HG02885 (cell line): ENCODE measurements at regions not wholly inside any gene's neighbourhood (a gene's known extent, or its start where the extent isn't known, plus 50 kb on each side); places are given as distances from the start of the nearest gene placed in this dataset.
"Not testable (repeated sequence)": the region's sequence is repeated elsewhere in the genome, so short reads cannot be mapped to it uniquely, and the experiment has no call there.

Experiments
- ATAC-seq: cut with Tn5 transposase; IDR thresholded peaks from one replicate; pipeline ENCODE4 v1.9.1; 2021; ENCODE audit warnings: mild to moderate bottlenecking; ENCODE audit not compliant: unreplicated experiment, poor library complexity

DNA sequence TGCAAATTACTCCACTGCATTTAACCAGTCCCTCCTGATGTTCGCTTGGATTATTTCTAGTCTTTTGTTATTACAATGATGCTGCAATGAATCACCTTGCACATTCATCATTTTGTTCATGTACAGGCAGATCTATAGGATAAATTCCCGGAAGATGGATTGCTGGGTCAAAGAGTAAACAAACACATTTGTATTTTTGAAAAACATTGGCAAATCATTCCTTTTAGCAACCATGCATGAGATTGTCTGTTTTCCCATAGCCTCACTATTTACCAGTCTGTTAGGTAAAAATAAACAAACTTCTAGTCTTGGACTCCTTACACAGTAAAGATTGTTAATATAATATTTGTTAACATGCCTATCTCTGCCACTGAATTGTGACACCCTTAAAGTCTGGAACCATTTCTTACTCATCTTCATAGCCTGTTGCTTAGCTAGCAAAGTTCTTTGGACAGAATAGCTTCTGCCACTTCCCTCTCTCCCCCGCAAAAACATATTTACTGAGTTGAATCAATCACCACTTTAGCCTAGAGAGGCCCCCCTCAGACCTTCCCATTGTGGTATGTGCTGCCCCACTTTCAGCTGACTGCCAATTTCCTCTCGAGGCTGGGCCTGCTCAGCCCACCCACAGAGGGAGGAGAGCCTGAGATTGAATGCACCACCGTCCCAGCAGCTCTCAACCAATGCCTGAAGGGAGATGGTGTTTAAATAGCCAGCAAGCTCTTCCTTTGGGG, 108.4 kb upstream of the ATXN3L start:
- ATAC-seq = no peak

DNA sequence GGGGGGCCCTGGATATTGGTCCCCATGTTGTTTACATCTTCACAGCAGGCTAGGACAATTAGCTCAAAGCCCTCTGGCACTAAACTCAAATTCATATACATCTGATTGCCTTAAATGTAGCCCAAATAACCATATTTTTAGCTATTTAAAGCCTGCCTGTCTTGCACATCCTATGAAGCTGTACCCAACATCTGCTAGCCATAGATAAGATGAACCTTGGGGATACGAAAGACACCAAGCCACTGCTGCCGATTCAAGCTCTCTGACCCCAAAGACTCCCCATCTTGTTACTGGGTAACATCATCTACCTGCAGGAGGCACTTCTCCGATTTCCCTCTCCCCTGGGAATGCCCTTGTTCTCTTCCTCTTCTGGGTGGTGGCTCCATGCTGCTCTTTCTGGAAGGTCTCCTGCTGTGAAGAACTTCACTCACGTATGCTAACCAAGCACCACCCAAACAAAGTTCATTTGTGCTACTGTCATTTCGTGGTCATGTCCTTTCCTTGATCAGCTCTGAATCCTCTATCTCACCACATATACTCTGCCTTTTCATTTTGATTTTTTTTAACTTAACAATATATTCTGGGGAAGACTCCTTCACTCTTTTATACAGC, 107.7 kb upstream of the ATXN3L start:
- ATAC-seq = no peak

DNA sequence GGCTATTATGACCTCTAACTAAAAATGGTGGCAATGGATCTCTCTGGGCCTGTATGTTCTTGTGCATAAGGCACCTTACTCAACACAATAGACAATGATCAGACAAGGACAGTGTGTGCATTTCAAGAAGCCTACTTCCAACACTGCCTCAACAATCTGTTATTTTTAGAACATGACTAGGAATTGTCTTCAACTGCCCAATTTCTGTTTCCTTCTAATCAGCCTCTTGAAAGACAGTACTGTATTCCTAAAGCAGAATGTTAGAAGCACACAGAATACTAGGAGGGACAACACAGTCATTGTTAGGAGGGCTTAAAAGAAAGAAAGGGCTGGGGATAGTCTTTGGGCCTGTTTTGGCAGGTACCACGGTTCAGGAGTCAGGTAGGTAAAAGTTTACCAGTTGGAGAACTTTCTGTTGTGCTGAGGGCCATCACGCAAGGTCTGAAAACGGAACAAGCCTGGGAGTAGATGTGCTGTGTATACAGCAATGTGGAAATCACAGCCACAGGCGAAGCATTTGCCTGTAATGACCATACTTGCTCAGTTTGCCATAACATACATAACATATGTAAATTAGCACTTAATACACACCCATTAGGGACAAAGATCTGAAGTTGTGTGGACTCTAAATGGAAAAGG, 100.8 kb upstream of the ATXN3L start:
- no peak for ATAC-seq

DNA sequence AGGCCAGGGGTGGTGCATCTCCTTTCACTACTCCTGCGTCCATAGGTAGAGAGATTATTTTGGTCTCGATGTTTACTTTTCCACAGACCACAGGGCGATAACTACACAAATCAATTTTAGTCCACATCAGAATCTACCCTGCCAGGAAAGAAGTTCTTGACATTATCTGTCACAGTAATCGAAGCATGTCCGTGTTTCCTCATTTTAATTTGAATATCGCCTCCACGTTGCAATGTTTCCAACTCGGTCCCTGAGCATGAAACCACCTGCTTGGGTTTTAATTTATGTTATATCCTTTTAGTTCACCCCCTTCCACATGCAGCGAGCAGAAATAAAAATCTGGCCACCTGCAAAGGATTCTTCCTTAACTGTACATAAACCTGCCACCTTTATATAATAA, 100.1 kb upstream of the ATXN3L start:
- no peak for ATAC-seq

DNA sequence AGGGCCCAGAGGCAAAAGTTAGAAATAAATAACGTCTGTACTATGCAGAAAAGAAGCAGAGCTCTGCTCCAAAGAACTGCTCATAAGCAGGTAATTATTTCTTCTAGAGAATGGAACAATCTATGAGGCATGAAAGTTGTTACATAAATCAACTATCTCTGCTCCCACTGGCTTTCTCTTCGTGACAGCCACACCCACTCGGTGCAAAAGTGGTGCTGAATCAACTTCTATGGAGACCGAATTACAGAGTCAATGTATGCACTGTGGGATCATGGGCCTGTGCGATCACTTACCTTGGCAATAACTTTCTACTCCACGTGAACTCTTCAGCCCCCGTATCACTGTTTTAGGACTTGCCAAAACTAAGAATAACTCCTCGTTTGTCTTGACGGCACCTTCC, 99.4 kb upstream of the ATXN3L start:
- ATAC-seq = no peak

DNA sequence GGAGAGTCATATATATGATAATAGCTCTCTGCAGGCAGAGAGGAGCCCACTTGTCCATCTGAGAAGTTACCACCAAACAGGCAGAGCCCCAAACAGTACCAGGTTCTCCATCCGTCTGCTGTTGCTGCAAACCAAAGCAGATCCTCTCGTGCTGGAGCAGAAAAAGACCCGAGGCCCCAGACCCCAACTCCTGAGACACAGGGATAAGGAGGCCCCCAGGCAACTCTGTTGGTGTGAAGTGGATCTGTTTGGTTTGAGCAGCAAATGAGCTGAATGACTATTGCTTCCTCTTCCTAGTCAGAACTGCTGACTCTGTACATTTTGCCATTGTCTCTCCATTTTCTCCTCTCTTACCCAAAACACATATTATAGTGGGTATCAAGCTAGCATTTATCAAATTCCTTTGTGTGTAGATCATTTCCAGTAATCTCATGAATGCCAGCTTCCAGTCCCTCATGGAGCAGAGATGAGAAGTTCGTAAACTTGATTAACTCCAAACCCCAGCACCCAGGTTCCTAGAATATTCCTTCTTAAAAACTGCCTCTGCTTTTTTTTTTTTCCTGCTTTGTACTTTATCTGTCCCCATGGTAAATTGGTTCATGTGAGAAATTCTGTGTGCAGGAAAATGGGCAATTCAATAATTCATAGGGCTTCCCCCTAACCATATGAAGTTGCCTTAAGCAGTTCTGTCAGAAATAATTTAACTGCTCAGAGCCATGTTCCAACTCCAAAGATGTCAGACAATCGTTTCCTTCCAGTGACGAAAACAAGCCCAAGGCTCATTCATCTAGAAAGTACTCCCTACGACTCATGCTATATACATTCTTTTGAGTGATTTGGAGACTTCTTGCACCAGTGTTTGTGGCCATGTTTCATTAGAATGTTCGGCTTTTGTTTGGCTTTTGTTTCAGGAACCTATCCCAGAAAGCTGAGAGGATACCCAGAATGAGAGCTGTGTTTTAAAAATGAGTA, 98.6 kb upstream of the ATXN3L start:
- ATAC-seq = no peak

DNA sequence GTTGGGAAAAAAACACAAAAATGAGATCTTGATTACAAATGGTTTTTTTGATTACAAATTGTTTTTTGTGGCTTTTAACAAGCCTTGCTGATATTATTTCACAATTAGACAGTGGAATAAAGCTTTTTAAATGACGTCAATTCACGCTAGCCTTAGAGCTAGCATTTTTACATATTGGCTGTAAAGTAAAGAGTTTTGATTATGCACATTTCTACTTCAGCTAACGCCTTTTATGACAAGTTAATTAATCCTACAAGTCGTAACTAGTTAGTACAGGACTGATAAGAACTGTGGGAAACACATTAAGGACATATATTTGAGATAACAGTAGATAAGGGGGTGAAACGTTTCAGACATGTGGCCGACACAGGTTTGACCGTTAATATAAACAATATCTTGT, 95.7 kb upstream of the ATXN3L start:
- no peak for ATAC-seq

DNA sequence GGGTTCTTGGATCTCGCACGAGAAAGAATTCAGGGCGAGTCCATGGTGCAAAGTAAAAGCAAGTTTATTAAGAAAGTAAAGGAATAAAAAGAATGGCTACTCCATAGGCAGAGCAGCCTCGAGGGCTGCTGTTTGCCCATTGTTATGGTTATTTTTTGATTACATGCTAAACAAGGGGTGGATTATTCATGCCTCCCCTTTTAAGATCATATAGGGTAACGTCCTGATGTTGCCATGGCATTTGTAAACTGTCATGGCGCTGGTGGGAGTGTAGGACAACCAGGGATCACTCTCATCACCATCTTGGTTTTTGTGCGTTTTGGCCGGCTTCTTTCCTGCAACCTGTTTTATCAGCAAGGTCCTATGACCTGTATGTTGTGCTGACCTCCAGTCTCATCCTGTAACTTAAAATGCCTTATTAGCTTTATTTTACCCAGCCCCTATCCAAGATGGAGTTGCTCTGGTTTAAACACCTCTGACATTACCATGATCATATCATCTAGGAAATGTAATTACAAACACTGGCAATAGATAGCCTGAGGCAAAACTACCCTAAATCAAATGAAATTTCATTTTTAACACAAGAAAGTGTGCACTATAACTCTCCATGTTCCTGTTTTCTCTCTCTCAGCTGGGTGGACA, 94.3 kb upstream of the ATXN3L start:
- ATAC-seq = no peak

DNA sequence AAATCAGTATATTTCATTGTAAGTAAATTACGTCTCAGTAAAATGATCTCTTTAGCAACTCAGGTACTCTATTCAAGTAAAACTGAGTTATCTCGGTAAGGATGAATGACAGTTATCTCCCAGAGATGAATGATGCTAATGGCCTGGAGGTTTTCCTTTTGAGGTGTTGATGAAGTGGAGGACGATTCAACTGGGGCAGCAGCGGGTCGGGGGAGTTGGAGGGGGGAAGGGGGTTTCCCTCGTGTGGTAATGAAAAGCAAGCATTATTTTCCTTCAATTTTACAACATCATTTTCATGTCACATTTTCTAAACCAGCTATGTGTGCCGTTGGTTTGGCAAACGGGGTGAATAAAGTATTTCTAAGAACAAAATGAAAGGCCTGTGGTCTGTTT, 92.4 kb upstream of the ATXN3L start:
- no peak for ATAC-seq

DNA sequence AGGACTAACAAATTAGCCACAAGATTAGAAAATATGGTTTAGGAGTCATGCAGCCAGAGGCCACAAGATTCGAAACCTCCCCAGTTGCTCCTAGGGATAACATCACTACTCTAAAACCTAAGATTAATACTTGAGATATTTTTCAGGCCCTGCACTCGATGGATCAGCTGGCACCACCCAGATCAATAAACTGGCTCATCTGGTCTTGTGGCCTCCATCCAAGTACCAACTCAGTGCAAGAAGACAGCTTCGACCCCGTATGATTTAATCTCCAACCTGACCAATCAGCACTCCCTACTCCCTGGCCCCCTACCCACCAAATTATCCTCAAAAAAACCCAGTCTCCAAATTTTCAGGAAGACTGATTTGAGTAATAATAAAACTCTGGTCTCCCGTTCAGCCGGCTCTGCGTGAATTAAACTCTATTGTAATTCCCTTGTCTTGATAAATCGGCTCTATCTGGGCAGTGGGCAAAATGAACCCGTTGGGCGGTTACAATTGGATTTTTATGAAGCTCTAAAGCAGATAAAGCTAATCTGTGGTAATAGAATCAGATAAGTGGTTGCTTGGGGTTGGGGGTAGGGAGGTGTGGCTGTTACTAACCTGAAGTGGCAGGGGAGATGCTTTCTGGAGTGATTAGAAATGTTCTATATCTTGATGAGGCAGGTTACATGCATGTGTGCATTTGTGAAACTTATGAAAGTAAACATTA, 91.8 kb upstream of the ATXN3L start:
- ATAC-seq = no peak

DNA sequence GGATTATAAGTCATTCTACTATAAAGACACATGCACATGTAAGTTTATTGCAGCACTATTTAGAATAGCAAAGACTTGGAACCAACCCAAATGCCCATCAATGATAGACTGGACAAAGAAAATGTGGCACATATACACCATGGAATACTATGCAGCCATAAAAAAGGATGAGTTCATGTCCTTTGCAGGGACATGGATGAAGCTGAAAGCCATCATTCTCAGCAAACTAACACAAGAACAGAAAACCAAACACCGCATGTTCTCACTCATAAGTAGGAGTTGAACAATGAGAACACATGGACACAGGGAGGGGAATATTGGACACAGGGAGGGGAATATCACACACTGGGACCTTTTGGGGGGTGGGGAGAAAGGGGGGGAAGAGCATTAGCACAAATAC, 88.7 kb upstream of the ATXN3L start:
- ATAC-seq = not testable (repeated sequence)

DNA sequence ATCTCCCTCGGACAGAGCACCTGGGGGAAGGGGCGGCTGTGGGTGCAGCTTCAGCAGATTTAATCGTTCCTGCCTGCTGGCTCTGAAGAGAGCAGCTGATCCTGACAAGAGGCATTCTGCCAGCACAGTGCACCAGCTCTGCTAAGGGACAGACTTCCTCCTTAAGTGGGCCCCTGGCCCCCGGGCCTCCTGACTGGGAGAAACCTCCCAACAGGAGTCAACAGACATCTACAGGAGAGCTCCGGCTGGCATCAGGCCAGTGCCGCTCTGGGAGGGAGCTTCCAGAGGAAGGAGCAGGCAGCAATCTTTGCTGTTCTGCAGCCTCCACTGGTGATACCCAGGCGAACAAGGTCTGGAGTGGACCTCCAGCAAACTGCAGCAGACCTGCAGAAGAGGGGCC, 84.9 kb upstream of the ATXN3L start:
- ATAC-seq = not testable (repeated sequence)

DNA sequence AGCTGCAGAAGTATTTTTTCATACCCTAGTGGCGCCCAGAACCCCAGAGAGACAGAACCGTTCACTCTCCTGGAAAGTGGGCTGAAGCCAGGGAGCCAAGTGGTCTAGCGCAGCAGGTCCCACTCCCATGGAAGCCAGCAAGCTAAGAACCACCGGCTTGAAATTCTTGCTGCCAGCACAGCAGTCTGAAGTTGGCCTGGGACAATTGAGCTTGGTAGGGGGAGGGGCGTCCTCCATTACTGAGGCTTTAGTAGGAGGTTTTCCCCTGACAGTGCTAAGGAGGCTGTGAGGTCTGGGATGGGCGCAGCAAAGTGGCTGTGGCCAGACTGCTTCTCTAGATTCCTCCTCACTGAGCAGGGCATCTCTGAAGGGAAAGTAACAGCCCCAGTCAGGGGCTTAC, 84.5 kb upstream of the ATXN3L start:
- no peak for ATAC-seq

DNA sequence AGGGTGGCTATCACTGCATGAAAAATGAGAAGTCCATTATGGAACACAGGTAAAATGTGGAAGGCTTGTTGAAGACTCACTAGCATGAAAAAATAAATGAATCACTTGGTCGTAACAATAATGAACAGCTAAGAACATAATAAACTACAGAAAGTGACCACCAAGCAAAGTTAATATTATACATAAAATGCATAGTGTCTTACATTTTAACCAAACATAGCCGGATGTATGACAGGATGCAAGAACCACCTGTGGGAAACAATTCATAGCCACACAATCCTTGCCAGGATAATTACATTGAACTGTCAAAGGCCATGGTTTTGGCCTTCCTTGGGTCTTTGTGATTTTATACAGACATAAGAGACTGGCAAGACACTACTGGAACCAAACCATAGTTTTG, 81.9 kb upstream of the ATXN3L start:
- no peak for ATAC-seq

DNA sequence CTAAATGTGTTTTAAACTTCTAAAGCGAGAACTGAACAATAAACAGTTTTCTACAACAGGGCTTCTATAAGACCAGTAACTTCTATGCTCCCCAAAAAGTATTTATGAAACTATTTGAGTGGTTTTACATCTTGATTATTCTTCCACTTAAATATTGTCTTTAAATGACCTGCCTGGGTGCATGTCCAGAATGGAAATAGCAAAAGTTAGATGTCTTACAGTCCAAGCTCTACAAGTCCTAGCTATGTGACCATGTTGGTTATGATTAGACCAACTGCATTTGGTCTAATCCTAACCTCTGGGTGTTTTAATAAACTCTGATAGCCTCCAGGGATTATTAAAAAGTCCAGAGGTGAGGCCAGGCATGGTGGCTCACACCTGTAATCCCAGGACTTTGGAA, 79.0 kb upstream of the ATXN3L start:
- ATAC-seq = no peak

DNA sequence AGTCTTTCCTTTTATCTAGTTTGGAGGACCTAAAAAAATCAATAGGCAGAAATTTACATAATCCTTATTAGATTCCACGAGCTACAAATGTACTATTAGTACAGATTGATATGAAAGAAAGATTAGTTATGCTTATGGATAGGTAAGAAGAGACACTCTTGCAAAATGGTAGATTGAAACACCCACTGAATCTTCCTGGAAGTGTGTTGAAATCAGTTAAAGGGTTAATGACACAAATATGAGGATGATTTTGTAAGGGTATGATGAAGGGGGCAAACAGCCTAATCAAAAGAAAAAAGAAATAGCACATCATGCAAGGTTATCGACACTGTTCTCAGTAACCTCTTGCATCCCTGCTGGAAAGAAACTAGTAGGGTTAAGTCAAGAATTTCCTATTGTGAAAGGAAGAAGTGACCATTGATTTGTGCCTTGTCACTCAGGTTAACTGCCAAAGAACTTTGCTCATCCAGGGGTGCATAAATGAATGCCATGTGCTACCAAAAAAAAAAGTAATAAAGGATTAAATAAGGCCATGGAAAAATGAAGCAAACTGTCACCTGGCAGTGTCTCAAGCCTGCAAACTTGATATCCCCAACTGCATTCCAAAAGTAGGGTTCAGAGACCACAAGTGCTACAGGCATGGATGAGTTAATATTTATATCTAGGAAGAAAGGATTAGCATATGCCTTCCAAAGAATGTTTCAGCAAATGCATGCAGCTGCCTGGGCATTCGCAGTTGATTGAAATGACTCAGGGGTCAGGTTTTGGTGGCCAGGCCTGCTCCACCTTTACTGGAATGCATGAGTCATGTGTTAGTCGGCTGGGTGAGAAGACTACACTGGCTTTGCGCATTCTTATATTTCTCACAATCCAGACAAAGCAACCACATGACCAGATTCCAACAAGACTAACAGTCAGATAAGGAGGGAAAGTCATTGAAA, 78.3 kb upstream of the ATXN3L start:
- ATAC-seq = no peak

DNA sequence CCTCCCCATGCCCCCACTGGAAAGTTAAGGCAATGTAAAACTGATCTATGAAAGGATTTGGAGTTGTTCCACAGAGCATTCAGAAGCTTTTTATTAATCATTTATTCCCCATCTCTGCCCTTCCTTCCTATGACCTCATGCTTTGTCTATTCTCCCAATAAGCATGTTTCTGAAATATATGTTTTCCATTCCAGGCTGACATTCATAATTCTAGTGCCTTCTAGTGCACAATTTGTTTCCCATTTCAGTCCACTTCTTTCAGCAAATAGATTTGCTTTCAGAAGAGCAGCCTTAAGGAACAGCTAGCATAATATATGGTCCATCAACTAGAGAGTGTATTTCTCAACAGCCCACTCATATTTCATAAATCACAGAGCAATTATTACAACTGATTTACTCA, 77.1 kb upstream of the ATXN3L start:
- no peak for ATAC-seq

DNA sequence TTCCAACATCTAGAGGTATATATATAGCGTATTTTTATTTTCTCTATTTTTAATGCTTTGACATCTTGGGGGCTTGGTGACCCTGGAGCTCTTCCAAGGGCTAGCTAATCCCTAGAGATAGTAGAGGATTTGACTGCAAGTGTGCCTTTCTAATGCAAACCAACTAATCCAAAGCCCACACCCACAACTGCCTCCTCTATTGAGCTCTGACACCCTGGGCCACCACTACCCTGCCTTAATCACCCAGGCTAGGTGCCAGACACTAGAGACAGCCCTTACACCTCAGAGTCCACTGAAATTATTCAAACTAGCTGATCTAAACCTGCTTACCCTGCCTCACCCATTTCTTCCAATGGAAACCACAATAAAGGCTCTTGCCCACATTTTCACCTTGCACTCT, 69.6 kb upstream of the ATXN3L start:
- ATAC-seq = no peak
